HUES64 (cell line): ENCODE measurements at regions not wholly inside any gene's neighbourhood (a gene's known extent, or its start where the extent isn't known, plus 50 kb on each side); places are given as distances from the start of the nearest gene placed in this dataset.

ENCODE experiments used
- H3K27ac ChIP-seq: 2 replicates; pipeline ENCODE4 v1.7.0; 2013; ENCODE audit warnings: low read depth, low read length, inconsistent platforms
- H3K27me3 ChIP-seq: 2 replicates; pipeline ENCODE4 v1.6.1; 2013; ENCODE audit warnings: mild to moderate bottlenecking, low read length; ENCODE audit not compliant: insufficient read depth
- H3K36me3 ChIP-seq: 2 replicates; pipeline ENCODE4 v1.6.1; 2013; ENCODE audit warnings: mild to moderate bottlenecking, low read length; ENCODE audit not compliant: insufficient read depth
- H3K4me1 ChIP-seq: 2 replicates; pipeline ENCODE4 v1.6.1; 2013; ENCODE audit warnings: mild to moderate bottlenecking, low read length, moderate library complexity; ENCODE audit not compliant: insufficient read depth
- H3K4me3 ChIP-seq: 2 replicates; pipeline ENCODE4 v1.5.1; 2013; ENCODE audit warnings: mild to moderate bottlenecking, low read length, moderate library complexity
- H3K9ac ChIP-seq: 2 replicates; pipeline ENCODE4 v1.6.1; 2013; ENCODE audit warnings: mild to moderate bottlenecking, low read depth, low read length
- H3K9me3 ChIP-seq: 2 replicates; pipeline ENCODE4 v1.6.1; 2013; ENCODE audit warnings: low read depth, low read length; ENCODE audit not compliant: insufficient read depth
- WGBS: fragments of 150-250, 120-280 bp; methylation state at CpG from one replicate; pipeline ENCODE4 v1.1.7; 2013; ENCODE audit warnings: missing lambda C conversion rate; 5-methylcytosine and 5-hydroxymethylcytosine counted together

- H3K36me3 ChIP-seq = no peaks in the 10 kb centered on the region
- no peaks in the 10 kb centered on the region for H3K4me1 ChIP-seq
- H3K9me3 ChIP-seq = peaks cover 99% of the 10 kb centered on the region
These were observed 681.6 kb downstream of the TBC1D22A start for GRCh38 chr22:47443836-47444745.

GRCh38 chr22:47442821-47443220 lies 680.4 kb downstream of the TBC1D22A start:
- H3K36me3 ChIP-seq = no peaks in the 10 kb centered on the region
- no peak overlapping the region for H3K4me3 ChIP-seq
- no peaks in the 10 kb centered on the region for H3K27me3 ChIP-seq
- no peaks in the 10 kb centered on the region for H3K4me1 ChIP-seq
- H3K9me3 ChIP-seq = peaks cover 97% of the 10 kb centered on the region
- H3K27ac ChIP-seq = no peak overlapping the region
- H3K9ac ChIP-seq = no peak overlapping the region
- 82% methylated on average over 6 of the region's 6 CpGs for WGBS

More at GRCh38 chr22:47443836-47444745, 681.6 kb downstream of the TBC1D22A start:
- WGBS = 77% methylated on average over 16 of the region's 16 CpGs
- H3K27me3 ChIP-seq = no peaks in the 10 kb centered on the region
- no peak overlapping the region for H3K9ac ChIP-seq
- H3K27ac ChIP-seq = no peak overlapping the region
- no peak overlapping the region for H3K4me3 ChIP-seq

- Histone ChIP-seq H3K27me3 (no peaks in the 10 kb centered on the region), H3K4me1 (no peaks in the 10 kb centered on the region), H3K27ac (no peak overlapping the region), H3K4me3 (no peak overlapping the region), H3K36me3 (no peaks in the 10 kb centered on the region), H3K9ac (no peak overlapping the region), H3K9me3 (peaks cover 96% of the 10 kb centered on the region)
- 86% methylated on average over 17 of the region's 17 CpGs for WGBS
These were observed 677.3 kb downstream of the TBC1D22A start for GRCh38 chr22:47439643-47440265.

DNA sequence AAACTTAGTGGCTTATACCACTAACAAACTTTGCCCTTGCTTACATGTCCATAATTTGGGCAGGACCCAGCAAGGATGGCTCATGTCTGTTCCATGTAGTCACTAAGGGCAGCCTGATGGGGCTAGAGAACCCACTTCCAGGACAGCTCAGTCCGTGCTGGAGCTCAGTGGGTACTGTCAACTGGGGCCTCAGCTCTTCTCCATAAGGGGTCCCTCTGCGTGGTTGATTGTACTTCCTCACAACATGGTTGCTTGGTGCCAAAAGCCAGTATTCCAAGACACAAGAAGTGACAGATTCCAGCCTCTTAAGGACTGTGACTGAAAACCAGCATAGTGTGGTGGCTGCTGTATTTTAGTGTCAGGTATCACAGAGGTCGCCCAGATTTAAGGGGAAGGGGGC lies 675.2 kb downstream of the TBC1D22A start:
- Histone ChIP-seq H3K9me3 (peaks cover 91% of the 10 kb centered on the region), H3K36me3 (no peaks in the 10 kb centered on the region), H3K4me1 (no peaks in the 10 kb centered on the region), H3K27me3 (no peaks in the 10 kb centered on the region), H3K4me3 (no peak overlapping the region), H3K27ac (no peak overlapping the region), H3K9ac (no peak overlapping the region)
- WGBS = 26% methylated on average over 3 of the region's 3 CpGs

DNA sequence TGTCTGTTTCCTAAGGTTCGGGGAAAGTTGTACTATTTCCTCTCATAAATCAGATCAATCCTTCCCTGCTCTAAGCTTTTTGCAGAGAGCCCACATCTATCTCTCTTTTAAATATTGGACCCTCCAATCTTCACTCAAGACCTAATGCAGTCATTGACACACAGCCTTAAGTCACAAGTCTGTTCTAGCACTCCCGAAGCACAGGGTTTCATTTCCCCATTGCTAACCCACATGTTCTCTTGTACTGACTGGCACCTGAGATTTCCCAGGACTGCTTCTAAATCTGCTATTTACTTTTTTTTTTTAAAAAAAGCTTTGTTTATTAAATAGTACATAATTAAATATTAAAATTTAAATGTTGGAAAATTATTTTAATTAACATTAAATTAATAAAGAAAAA lies 674.7 kb downstream of the TBC1D22A start:
- WGBS = 99% methylated on average over 2 of the region's 2 CpGs
- H3K9me3 ChIP-seq = peaks cover 85% of the 10 kb centered on the region
- H3K9ac ChIP-seq = no peak overlapping the region

GRCh38 chr22:47435826-47436225 lies 673.4 kb downstream of the TBC1D22A start:
- no peaks in the 10 kb centered on the region for H3K4me1 ChIP-seq
- no peaks in the 10 kb centered on the region for H3K36me3 ChIP-seq
- H3K4me3 ChIP-seq = no peak overlapping the region
- 85% methylated on average over 6 of the region's 7 CpGs for WGBS
- no peaks in the 10 kb centered on the region for H3K27me3 ChIP-seq
- H3K9ac ChIP-seq = no peak overlapping the region
- no peak overlapping the region for H3K27ac ChIP-seq
- H3K9me3 ChIP-seq = peaks cover 79% of the 10 kb centered on the region

More for the DNA sequence above, 674.7 kb downstream of the TBC1D22A start:
- H3K27me3 ChIP-seq = no peaks in the 10 kb centered on the region
- no peaks in the 10 kb centered on the region for H3K4me1 ChIP-seq
- H3K4me3 ChIP-seq = no peak overlapping the region
- H3K36me3 ChIP-seq = no peaks in the 10 kb centered on the region
- no peak overlapping the region for H3K27ac ChIP-seq

DNA sequence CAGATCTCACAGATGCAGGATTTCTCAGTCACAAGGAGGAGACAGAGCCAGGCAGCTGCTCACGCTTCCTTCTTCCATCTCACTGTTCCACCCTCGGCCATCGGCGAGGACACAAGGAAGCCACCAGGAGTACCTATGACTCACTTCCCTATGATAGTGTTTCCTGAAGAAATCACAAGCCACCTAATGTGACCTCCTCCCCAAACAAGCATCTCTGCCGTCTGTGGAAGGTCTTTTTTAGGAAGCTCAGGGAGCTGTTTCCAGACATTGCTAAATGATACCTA lies 672.7 kb downstream of the TBC1D22A start:
- H3K4me1 ChIP-seq = no peaks in the 10 kb centered on the region
- H3K27me3 ChIP-seq = no peaks in the 10 kb centered on the region
- WGBS = 85% methylated on average over 5 of the region's 5 CpGs

DNA sequence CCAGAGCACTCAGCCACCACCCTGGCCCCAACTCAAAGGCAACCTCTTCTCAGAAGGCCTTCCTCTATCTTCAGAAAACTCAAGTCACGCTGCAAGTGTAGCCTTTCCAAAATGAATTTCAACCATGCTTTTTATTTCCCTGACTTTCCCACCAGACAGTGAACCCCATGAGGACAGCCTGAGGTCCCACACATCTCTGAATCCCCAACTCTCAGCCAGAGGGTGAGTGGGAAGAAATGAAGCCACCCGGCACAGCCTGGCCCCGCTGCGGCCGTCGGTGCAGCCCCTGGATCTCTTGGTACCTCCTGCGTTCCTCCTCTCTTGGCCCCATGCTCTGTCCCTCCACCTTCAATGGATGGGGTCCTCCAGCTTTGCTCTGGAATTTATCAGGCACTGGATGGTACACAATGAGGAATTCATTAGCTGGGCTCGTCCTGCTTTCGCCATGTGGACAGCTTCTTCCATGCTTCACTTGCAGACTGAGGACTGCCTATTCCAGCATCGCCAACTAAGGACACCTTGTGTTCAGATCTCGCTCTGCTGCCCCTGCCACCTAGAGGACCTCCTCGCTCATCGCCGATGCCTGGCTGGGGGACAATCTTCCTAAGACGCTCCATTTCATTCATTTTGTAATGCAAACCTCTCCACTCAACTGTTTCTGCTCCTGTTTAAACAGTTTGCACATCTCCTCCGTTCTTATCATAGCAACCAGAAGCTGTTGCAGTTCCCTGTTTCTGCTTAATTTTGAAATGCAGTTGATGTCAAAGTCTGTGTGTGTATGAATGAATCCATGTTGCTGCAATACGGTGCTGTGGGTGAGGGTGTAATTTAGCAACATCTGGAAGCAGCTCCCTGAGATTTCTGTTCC lies 672.1 kb downstream of the TBC1D22A start:
- no peak overlapping the region for H3K27ac ChIP-seq
- no peaks in the 10 kb centered on the region for H3K36me3 ChIP-seq
- H3K27me3 ChIP-seq = no peaks in the 10 kb centered on the region
- H3K4me1 ChIP-seq = no peaks in the 10 kb centered on the region
- 86% methylated on average over 17 of the region's 17 CpGs for WGBS
- no peak overlapping the region for H3K9ac ChIP-seq
- peaks cover 79% of the 10 kb centered on the region for H3K9me3 ChIP-seq
- no peak overlapping the region for H3K4me3 ChIP-seq

More for the DNA sequence above, 672.7 kb downstream of the TBC1D22A start:
- Histone ChIP-seq H3K9me3 (peaks cover 79% of the 10 kb centered on the region), H3K4me3 (no peak overlapping the region), H3K27ac (no peak overlapping the region), H3K9ac (no peak overlapping the region), H3K36me3 (no peaks in the 10 kb centered on the region)

- Histone ChIP-seq H3K4me1 (no peaks in the 10 kb centered on the region), H3K4me3 (no peak overlapping the region), H3K36me3 (no peaks in the 10 kb centered on the region), H3K27me3 (no peaks in the 10 kb centered on the region), H3K9me3 (peaks cover 81% of the 10 kb centered on the region), H3K27ac (no peak overlapping the region), H3K9ac (no peak overlapping the region)
- 78% methylated on average over 5 of the region's 5 CpGs for WGBS
These were observed 671.2 kb downstream of the TBC1D22A start for GRCh38 chr22:47433627-47434026.

- H3K36me3 ChIP-seq = no peaks in the 10 kb centered on the region
- 76% methylated on average over 7 of the region's 7 CpGs for WGBS
These were observed 670.2 kb downstream of the TBC1D22A start for GRCh38 chr22:47432683-47433082.

More at GRCh38 chr22:47432683-47433082, 670.2 kb downstream of the TBC1D22A start:
- Histone ChIP-seq H3K27ac (no peak overlapping the region), H3K4me3 (no peak overlapping the region), H3K9me3 (peaks cover 81% of the 10 kb centered on the region), H3K27me3 (no peaks in the 10 kb centered on the region), H3K4me1 (no peaks in the 10 kb centered on the region), H3K9ac (no peak overlapping the region)
